ENCODE measurements at regions not wholly inside any gene's neighbourhood (a gene's known extent, or its start where the extent isn't known, plus 50 kb on each side); places are given as distances from the start of the nearest gene placed in this dataset.

- no peak for DNase-seq
Measured at GRCh38 chr6:79301290-79301689, 66.8 kb upstream of the HMGN3 start.

DNA sequence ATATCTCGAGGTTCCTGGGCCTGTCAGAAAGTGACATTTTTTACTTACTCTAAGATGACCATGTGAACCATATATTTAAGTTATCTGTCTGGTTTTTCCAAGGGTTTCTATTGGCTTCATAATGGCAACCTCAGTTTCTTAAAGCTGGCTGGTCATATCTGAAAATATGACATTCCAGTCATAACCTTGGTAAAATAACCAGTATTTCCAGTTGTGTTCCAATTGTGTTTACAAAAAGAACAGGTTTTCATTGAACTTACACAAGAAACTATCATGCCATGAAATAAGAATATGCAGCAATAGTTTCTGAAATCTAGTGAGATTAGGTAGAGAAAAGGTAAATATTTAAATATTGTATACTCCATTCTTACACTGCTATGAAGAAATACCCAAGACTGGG lies 61.7 kb upstream of the HMGN3 start:
- no peak for DNase-seq

Data from inflammatory macrophage treated with lipopolysaccharide for 4 hours (primary cell).